ENCODE measurements at regions not wholly inside any gene's neighbourhood (a gene's known extent, or its start where the extent isn't known, plus 50 kb on each side); places are given as distances from the start of the nearest gene placed in this dataset.

- no peak for DNase-seq (ENCODE audit: low spot score)
- FAIRE-seq = no peak
Observed at GRCh38 chr2:189364607-189365006, 76.7 kb upstream of the WDR75 start.

DNA sequence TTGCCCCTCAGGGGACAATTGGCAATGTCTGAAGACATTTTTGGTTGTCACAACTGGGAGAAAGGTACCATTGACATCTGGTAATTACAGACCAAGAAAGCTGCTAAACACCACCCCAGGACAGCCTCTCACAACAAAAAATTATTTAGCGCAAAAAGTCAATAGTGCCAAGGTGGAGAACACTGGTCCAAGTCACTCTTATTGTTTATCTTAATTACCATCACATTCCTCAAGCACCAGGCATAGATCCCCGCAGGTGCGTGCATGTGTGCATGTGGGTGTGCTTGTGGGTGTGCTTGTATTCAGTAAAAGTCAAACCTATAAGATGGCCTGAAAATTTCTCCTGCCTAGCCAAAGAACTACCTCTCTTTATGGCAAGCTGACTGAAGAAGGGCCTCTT, 74.9 kb upstream of the WDR75 start:
- no peak for FAIRE-seq
- no peak for DNase-seq (ENCODE audit: low spot score)

GRCh38 chr2:189367343-189367742, 73.9 kb upstream of the WDR75 start:
- FAIRE-seq (no peak), DNase-seq (ENCODE audit: low spot score) (no peak)

DNA sequence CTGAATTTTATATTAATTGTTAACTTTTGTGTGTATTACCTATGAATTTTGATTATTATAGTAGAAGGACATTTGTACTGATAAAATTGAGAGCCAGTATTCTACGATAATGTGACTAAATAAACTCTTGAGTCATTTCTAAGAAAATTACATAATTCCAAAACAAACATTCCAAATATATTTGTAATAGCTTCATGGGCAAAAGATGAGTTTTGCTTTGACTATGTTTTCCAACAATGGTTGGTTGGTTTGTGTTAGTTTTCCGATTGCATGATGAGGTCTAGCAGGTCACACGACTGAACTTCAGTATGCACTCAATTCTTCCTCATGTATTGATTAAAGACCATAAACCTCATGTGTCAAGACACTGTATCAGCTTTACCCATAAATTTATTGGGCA, 71.7 kb upstream of the WDR75 start:
- FAIRE-seq (peak; percentile 60), DNase-seq (ENCODE audit: low spot score) (peak; percentile 11)

GRCh38 chr2:189370719-189371118, 70.6 kb upstream of the WDR75 start:
- no peak for FAIRE-seq
- no peak for DNase-seq (ENCODE audit: low spot score)

DNA sequence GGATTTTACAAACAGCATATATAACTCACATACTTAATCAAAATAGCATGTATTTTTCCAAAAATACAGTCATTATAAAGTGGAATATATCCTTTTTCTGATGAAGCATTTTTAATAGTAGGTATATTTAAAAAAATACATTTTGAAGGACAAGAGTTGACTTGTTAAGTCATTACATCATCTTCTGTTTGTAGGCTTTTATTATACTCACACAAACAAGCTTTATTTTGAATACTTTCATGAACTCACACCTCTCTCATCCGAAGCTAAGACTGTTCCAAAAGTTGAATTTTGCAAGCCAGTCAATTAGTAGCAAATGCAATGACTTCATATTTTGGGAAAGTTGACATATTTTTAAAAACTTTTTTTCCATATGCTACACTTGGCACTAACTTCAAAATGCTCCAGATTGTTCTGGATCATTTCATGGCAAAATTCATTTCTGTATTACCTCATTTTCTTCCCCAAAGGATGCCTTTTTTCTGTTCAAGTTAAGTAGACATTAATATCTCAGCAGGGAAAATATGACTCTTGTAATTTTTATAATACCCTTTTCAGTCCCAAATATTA, 68.5 kb upstream of the WDR75 start:
- FAIRE-seq = no peak

DNA sequence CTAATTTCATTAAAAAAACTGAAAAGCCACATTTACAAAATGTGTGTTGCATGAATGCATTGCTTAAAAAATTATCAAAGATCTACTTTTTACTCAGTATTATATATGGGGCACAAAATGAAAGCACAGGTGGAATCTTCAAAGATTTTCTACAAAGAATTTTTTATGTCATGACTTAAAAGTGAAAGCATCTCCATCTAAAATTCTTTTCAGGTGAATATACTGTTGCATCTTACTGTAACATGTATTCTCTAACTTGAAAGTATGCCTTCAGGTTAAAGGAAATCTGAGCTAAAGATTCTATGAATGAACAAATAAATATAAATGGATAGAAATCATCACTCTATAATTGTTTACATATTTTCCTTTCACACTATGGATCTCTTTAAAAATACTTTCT, 66.8 kb upstream of the WDR75 start:
- FAIRE-seq (peak; percentile 22), DNase-seq (ENCODE audit: low spot score) (no peak)

More for the DNA sequence above, 68.5 kb upstream of the WDR75 start:
- DNase-seq (ENCODE audit: low spot score) = no peak

DNA sequence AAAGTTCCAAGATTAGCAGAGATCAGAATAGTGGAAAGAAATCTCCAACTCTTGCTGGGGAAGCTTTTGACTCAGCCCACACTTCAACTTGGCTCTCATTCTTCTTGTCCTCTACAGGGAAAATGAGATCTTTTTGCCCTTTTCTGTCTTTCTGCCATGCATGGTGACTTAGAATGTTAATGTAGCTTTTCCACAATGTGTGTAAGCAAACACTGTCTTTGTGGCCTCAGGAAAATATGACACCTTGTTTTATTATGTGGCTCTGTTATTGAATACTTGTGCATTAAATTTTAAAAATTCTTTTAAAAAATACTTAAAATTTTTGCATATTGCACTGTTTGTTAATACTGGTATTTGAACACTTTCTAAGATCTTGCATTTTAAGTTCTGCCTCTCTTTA, 65.4 kb upstream of the WDR75 start:
- FAIRE-seq = no peak
- DNase-seq (ENCODE audit: low spot score) = no peak

DNA sequence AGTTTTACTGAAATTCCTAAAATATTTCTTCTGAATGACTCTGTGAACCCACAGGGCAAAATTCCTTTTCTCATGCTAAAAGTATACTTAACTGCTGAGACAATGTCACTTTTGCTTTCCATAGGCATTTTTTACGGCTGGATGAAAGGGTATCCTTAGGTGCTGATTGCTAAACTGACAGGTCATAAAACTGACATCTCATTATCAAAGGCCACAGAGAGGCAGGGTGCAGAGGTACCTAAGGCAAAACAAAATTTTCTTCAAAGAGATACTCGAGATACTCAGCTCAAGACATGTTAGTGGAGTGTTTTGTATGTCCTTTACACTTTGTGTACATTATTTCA, 62.0 kb upstream of the WDR75 start:
- FAIRE-seq = no peak

GRCh38 chr2:189379731-189380261, 61.5 kb upstream of the WDR75 start:
- FAIRE-seq (no peak), DNase-seq (ENCODE audit: low spot score) (peak; percentile 53)

More for the DNA sequence above, 62.0 kb upstream of the WDR75 start:
- DNase-seq (ENCODE audit: low spot score) = peak; percentile 65

GRCh38 chr2:189382668-189383067, 58.6 kb upstream of the WDR75 start:
- no peak for FAIRE-seq
- no peak for DNase-seq (ENCODE audit: low spot score)

DNA sequence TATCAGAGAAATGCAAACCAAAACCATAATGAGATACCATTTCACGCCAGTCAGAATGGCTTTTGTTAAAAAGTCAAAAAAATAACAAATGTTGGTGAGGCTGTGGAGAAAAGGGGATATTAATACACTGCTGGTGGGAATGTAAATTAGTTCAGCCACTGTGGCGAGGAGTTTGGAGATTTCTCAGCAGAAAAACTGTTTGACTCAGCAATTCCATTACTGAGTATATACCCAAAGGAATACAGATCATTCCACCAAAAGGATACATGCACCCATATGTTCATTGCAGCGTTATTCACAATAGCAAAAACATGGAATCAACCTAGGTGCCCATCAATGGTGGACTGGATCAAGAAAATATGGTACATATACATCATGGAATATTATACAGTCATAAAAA, 54.5 kb upstream of the WDR75 start:
- FAIRE-seq = no peak

GRCh38 chr2:189391201-189391600, 50.1 kb upstream of the WDR75 start:
- no peak for DNase-seq (ENCODE audit: low spot score)
- no peak for FAIRE-seq

More for the DNA sequence above, 54.5 kb upstream of the WDR75 start:
- DNase-seq (ENCODE audit: low spot score) = no peak
